Sigmoid colon (tissue), 6 donors: ENCODE measurements at regions not wholly inside any gene's neighbourhood (a gene's known extent, or its start where the extent isn't known, plus 50 kb on each side); places are given as distances from the start of the nearest gene placed in this dataset.

Experiments used
- DNase-seq: peaks from one replicate; pipeline ENCODE4 v3.0.0-alpha.2; 2019
- H3K27ac ChIP-seq, 4 donors: fragments of 200-600 bp; sonication (generic); one replicate each; pipeline ENCODE4 v1.5.1; 2016 to 2019; ENCODE audit warnings: mild to moderate bottlenecking in 1 of 4
- H3K27me3 ChIP-seq, 3 donors: fragments of 200-600 bp; sonication (generic); one replicate each; pipeline ENCODE4 v1.5.1; 2019; ENCODE audit warnings: mild to moderate bottlenecking in 1 of 3
- H3K36me3 ChIP-seq, 4 donors: fragments of 200-600 bp; sonication (generic); one replicate each; pipeline ENCODE4 v1.5.1; 2016 to 2019
- H3K4me1 ChIP-seq, 4 donors: fragments of 200-600 bp; sonication (generic); one replicate each; pipeline ENCODE4 v1.5.1; 2017 to 2019
- H3K4me3 ChIP-seq, 4 donors: fragments of 200-600 bp; sonication (generic); one replicate each; pipeline ENCODE4 v1.5.1; 2017 to 2019; ENCODE audit warnings: mild to moderate bottlenecking in 2 of 4, moderate library complexity in 1 of 4
- H3K9me3 ChIP-seq, 4 donors: fragments of 200-600 bp in 3 of 4; sonication (generic) in 3 of 4; one replicate each; pipeline versions ENCODE4 v1.5.1 to v1.6.1; 2013 to 2019
- EP300 ChIP-seq, 4 donors: sonication (generic); formaldehyde crosslinking; IDR thresholded peaks; one replicate each; pipeline ENCODE4 v1.6.1; 2017; ENCODE audit warnings: antibody characterized with exemption in 4 of 4
- POLR2A ChIP-seq, 2 donors: fragments of 450-650 bp; IDR thresholded peaks; one replicate each; pipeline ENCODE4 v1.6.1; 2016; ENCODE audit warnings: antibody characterized with exemption in 2 of 2, mild to moderate bottlenecking in 2 of 2, moderate library complexity in 2 of 2
- POLR2AphosphoS5 ChIP-seq, 4 donors: sonication (generic); formaldehyde crosslinking; IDR thresholded peaks; one replicate each; pipeline ENCODE4 v1.6.1; 2017; ENCODE audit warnings: antibody characterized with exemption in 4 of 4
- WGBS, 2 donors: extraction: QIAGEN DNeasy Blood & Tissue Kit; methylation state at CpG; one replicate each; pipeline ENCODE4 v1.1.7; 2013; 5-methylcytosine and 5-hydroxymethylcytosine counted together
- intact Hi-C: fragments of 100-400 bp; cut with DNase I; formaldehyde crosslinking; loops from one replicate; pipeline ENCODE4 v1.15.1; 2023
- TF ChIP-seq, protein P1 (sequence below), 4 experiments: fragments of 450-650 bp in 3 of 4; fragments of 200-600 bp in 1 of 4; IDR thresholded peaks; one replicate each; pipeline ENCODE4 v1.5.1; 2016 to 2019; ENCODE audit warnings: antibody characterized with exemption in 4 of 4, mild to moderate bottlenecking in 3 of 4, moderate library complexity in 2 of 4
- donor health status: healthy with polysubstance abuse.
- donor health status: healthy.

DNA sequence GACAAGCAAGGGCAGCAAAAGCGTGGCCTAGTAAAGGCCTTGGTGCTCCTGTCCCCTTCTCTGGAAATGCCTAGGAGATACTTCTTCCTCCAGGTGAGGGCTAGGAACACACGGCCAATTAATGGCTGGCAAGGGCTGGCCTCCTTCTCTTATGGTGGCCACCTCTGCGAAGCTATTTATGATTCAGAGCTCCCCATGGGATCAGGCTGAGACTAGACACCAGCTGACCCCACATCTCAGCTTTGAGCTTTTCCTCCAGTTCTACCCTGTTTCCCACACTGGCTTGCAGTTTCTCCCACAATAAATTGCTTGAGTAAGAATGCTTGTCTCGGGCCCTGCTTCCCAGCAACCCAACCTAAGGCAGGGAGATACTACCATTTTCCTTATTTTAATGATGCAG, 53.7 kb downstream of the CAMK2N1 start:
- DNase-seq: no peak
- intact Hi-C loops: loop anchor here (5.0 kb wide), 1 partner anchor 220 kb away; no protein-coding TSS in a partner anchor
- Histone ChIP-seq H3K4me3 (no peak overlapping the region), H3K36me3 (no peaks in the 10 kb centered on the region), H3K27ac (no peak overlapping the region), H3K9me3 (no peaks in the 10 kb centered on the region), H3K27me3 (peaks cover 0 to 37% (median 5%) of the 10 kb centered on the region in 3 donors), H3K4me1 (no peaks in the 10 kb centered on the region)
- 88 to 89% methylated on average over 4 of the region's 4 CpGs for WGBS, 2 donors
- TF ChIP-seq EP300 (IDR thresholded peaks at IDR 0.05): no peak
- TF ChIP-seq POLR2A (IDR thresholded peaks at IDR 0.05): no peak
- TF ChIP-seq, protein P1, sequence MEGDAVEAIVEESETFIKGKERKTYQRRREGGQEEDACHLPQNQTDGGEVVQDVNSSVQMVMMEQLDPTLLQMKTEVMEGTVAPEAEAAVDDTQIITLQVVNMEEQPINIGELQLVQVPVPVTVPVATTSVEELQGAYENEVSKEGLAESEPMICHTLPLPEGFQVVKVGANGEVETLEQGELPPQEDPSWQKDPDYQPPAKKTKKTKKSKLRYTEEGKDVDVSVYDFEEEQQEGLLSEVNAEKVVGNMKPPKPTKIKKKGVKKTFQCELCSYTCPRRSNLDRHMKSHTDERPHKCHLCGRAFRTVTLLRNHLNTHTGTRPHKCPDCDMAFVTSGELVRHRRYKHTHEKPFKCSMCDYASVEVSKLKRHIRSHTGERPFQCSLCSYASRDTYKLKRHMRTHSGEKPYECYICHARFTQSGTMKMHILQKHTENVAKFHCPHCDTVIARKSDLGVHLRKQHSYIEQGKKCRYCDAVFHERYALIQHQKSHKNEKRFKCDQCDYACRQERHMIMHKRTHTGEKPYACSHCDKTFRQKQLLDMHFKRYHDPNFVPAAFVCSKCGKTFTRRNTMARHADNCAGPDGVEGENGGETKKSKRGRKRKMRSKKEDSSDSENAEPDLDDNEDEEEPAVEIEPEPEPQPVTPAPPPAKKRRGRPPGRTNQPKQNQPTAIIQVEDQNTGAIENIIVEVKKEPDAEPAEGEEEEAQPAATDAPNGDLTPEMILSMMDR (IDR thresholded peaks at IDR 0.05): no peak
- TF ChIP-seq POLR2AphosphoS5 (IDR thresholded peaks at IDR 0.05): no peak

DNA sequence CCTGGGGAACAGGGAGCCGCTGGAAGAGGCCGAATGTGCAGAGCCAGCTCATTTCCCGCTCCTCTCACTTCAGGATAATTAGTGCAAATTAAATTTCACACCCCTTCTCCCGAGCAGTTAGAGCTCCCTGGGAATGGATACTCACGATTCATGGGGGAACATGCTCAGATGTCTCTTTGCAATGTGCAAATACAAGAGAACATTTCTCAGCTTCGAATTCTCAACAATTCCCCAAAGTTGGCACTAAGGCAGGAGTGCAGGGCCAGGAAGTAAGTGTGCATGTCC, 54.9 kb downstream of the CAMK2N1 start:
- Histone ChIP-seq H3K27me3 (peaks cover 0 to 34% (median 5%) of the 10 kb centered on the region in 3 donors), H3K36me3 (no peaks in the 10 kb centered on the region), H3K27ac (no peak overlapping the region), H3K4me3 (no peak overlapping the region), H3K4me1 (no peaks in the 10 kb centered on the region), H3K9me3 (no peaks in the 10 kb centered on the region)
- intact Hi-C loops: loop anchor here (5.0 kb wide), 1 partner anchor 219 kb away; no protein-coding TSS in a partner anchor
- 37 to 64% methylated on average over 6 of the region's 6 CpGs for WGBS, 2 donors
- DNase-seq: no peak
- no peak for TF ChIP-seq EP300 (IDR thresholded peaks at IDR 0.05)
- TF ChIP-seq, protein P1 (IDR thresholded peaks at IDR 0.05): no peak
- no peak for TF ChIP-seq POLR2AphosphoS5 (IDR thresholded peaks at IDR 0.05)
- TF ChIP-seq POLR2A (IDR thresholded peaks at IDR 0.05): no peak

DNA sequence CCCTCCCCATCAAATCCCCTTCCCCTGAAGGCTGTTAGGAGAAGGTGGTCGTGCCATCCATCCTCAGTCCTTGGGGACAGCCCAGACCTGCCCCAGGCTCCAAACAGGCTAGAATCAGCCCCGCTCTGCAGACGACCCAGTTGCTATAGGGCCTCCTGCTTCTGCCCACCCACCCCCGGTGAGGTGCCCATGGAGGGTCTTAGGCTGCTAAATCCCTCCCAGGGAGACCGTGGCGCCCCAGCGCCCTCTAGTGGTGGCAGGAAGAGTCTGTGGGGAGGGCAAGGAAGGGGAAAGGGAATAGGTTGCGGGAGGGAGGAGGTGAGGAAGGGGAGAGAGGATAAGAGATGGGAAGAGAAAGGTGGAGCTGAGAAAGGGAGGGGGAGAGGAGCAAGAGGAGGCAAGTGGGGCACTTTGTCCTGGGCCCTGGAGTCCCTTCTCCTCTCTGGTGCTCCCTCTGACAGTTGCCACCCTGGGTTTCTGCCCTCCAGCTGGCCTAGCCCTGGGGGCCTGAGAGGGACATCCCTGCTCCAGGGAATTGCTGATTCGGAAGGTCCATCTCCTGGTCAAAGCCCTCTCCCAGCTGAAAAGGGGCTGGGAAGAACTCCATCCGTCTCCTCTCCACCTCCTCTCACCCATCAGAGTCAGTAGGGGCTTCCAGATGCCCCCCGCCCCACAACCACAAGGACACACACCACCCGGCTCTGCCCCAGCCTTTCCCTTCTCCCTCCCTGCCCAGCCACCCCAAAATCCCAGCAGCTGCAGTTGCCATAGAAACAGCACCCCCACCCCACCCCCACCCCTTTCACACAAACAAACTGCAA, 55.4 kb downstream of the CAMK2N1 start:
- no peaks in the 10 kb centered on the region for H3K36me3 ChIP-seq
- TF ChIP-seq, protein P1 (IDR thresholded peaks at IDR 0.05): peak in 3 of 4 experiments; percentile 20 to 46 (median 42)
- TF ChIP-seq EP300 (IDR thresholded peaks at IDR 0.05): no peak
- whole genome bisulfite sequencing, 2 donors: 24 to 37% methylated on average over 12 of the region's 12 CpGs
- no peaks in the 10 kb centered on the region for H3K4me1 ChIP-seq
- H3K27me3 ChIP-seq: peaks cover 0 to 33% (median 5%) of the 10 kb centered on the region in 3 donors
- H3K4me3 ChIP-seq: no peak overlapping the region
- no peak overlapping the region for H3K27ac ChIP-seq
- DNase-seq: no peak
- intact Hi-C loops: loop anchor here (5.0 kb wide), 1 partner anchor 218 kb away; no protein-coding TSS in a partner anchor
- H3K9me3 ChIP-seq: no peaks in the 10 kb centered on the region

DNA sequence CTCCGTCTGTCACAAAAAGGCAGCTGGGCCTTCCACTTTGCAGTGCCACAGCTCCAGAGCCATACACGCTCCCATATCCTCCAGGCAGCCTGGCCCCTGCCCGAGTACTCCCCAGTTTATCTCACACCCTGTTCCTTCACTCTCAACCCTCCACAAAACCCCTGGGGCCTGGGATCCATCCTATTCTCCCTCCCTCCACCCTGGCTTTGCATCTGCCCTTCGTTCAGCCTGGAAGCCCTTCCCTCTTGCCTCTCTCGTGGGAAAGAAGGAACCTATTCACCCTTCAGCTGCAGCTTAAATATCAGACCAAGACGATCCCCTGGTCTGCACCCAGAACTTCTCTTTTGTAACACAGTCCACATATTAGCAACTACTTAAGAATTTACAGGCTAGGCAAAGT, 56.7 kb downstream of the CAMK2N1 start:
- TF ChIP-seq POLR2A (IDR thresholded peaks at IDR 0.05) (no peak), POLR2AphosphoS5 (IDR thresholded peaks at IDR 0.05) (no peak), EP300 (IDR thresholded peaks at IDR 0.05) (no peak)
- TF ChIP-seq, protein P1 (IDR thresholded peaks at IDR 0.05): no peak
- Histone ChIP-seq H3K36me3 (no peaks in the 10 kb centered on the region), H3K27ac (no peak overlapping the region), H3K4me3 (no peak overlapping the region), H3K27me3 (peaks cover 0 to 28% (median 0%) of the 10 kb centered on the region in 3 donors), H3K9me3 (peaks cover 0 to under 1% (median under 1%) of the 10 kb centered on the region in 4 donors), H3K4me1 (no peaks in the 10 kb centered on the region)
- no peak for DNase-seq
- WGBS, 2 donors: 54 to 73% methylated on average over 6 of the region's 6 CpGs
- intact Hi-C loops: no loop called here
